PC-3 (cell line): ENCODE measurements at regions not wholly inside any gene's neighbourhood (a gene's known extent, or its start where the extent isn't known, plus 50 kb on each side); places are given as distances from the start of the nearest gene placed in this dataset.

Experiments
- ATAC-seq: fragments of 200-7000 bp; cut with Tn5 transposase; 2 replicates; pipeline ENCODE4 v1.9.1; 2020; ENCODE audit warnings: mild to moderate bottlenecking, moderate library complexity
- BruUV-seq: library from RNA; stranded (reverse); fragments of 400-500 nt; replicated peaks from 2 replicates; lab custom pipeline; 2021; lab: Mats Ljungman, UMichigan
- CTCF ChIA-PET: fragments of 300-600 bp; sonication (Branson Sonifier 250); formaldehyde crosslinking; loops from one replicate; lab custom pipeline; 2022; ENCODE audit warnings: antibody characterized with exemption; lab: Charles Lee
- POLR2A ChIA-PET: fragments of 300-600 bp; sonication (Branson Sonifier 250); formaldehyde crosslinking; loops from one replicate; lab custom pipeline; 2022; ENCODE audit warnings: antibody characterized with exemption; ENCODE audit not compliant: unreplicated experiment; lab: Charles Lee
- DNase-seq: peaks from one replicate; pipeline ENCODE4 v3.0.0-alpha.2; 2015
- H2AFZ ChIP-seq: fragments of 300-600 bp; sonication (generic); 2 replicates; pipeline ENCODE4 v1.6.0; 2016; ENCODE audit warnings: antibody characterized with exemption, low read length
- H3F3A ChIP-seq: fragments of 300-600 bp; sonication (generic); one replicate; pipeline ENCODE4 v1.6.0; 2017; ENCODE audit warnings: antibody characterized with exemption, low read length, control low read depth, mild to moderate bottlenecking; ENCODE audit not compliant: unreplicated experiment
- H3K27ac ChIP-seq: fragments of 300-600 bp; sonication (generic); 2 replicates; pipeline ENCODE4 v1.5.1; 2016; ENCODE audit warnings: mild to moderate bottlenecking, low read length
- H3K27me3 ChIP-seq: fragments of 300-600 bp; sonication (generic); 2 replicates; pipeline ENCODE4 v1.6.1; 2016; ENCODE audit warnings: low read length, mixed read lengths
- H3K36me3 ChIP-seq: fragments of 300-600 bp; sonication (generic); 2 replicates; pipeline ENCODE4 v1.6.1; 2016; ENCODE audit warnings: low read depth, mixed run types, low read length, mixed read lengths
- H3K4me1 ChIP-seq: fragments of 300-600 bp; sonication (generic); 2 replicates; pipeline ENCODE4 v1.5.1; 2016; ENCODE audit warnings: low read length; ENCODE audit not compliant: insufficient read depth
- H3K4me2 ChIP-seq: fragments of 300-600 bp; sonication (generic); 2 replicates; pipeline ENCODE4 v1.6.0; 2016; ENCODE audit warnings: low read length
- H3K4me3 ChIP-seq: fragments of 300-600 bp; sonication (generic); 2 replicates; pipeline ENCODE4 v1.5.1; 2016; ENCODE audit warnings: mild to moderate bottlenecking, low read length, mixed read lengths
- H3K79me2 ChIP-seq: fragments of 300-600 bp; sonication (generic); 2 replicates; pipeline ENCODE4 v1.6.1; 2017; ENCODE audit warnings: low read length, mixed read lengths
- H3K9ac ChIP-seq: fragments of 300-600 bp; sonication (generic); 2 replicates; pipeline ENCODE4 v1.6.0; 2016; ENCODE audit warnings: mild to moderate bottlenecking, low read length
- H3K9me2 ChIP-seq: fragments of 300-600 bp; sonication (generic); replicated peaks from 2 replicates; pipeline ENCODE4 v1.6.1; 2016; ENCODE audit warnings: mixed run types, low read length, mixed read lengths
- H3K9me3 ChIP-seq: fragments of 300-600 bp; sonication (generic); 2 replicates; pipeline ENCODE4 v1.6.1; 2016; ENCODE audit warnings: low read length, mixed read lengths
- H4K20me1 ChIP-seq: fragments of 300-600 bp; sonication (generic); 2 replicates; pipeline ENCODE4 v1.6.1; 2016; ENCODE audit warnings: low read length, mixed read lengths
- CTCF ChIP-seq: fragments of 300-600 bp; sonication (generic); conservative IDR thresholded peaks from 2 replicates; pipeline ENCODE4 v1.5.1; 2017; ENCODE audit warnings: antibody characterized with exemption, low read depth, mild to moderate bottlenecking, low read length
- EZH2 ChIP-seq: fragments of 300-600 bp; sonication (generic); IDR thresholded peaks from one replicate; pipeline ENCODE4 v1.6.1; 2017; ENCODE audit warnings: antibody characterized with exemption, mild to moderate bottlenecking, low read length; ENCODE audit not compliant: unreplicated experiment
- EZH2phosphoT487 ChIP-seq: fragments of 300-600 bp; sonication (generic); IDR thresholded peaks from 2 replicates; pipeline ENCODE4 v1.6.1; 2018; ENCODE audit warnings: mild to moderate bottlenecking, antibody characterized with exemption, low read length, borderline replicate concordance
- intact Hi-C: fragments of 100-400 bp; cut with micrococcal nuclease; formaldehyde crosslinking; loops from 2 replicates; pipeline ENCODE4 v1.9.0; 2023

GRCh38 chr7:49112647-49113046 is 188.3 kb downstream of the CDC14C start:
- ATAC-seq (no peak), DNase-seq (no peak)
- Histone ChIP-seq H3K9ac (no peak overlapping the region), H4K20me1 (no peaks in the 10 kb centered on the region), H3K27ac (no peak overlapping the region), H3F3A (no peaks in the 10 kb centered on the region), H3K9me2 (no peaks in the 10 kb centered on the region), H3K36me3 (no peaks in the 10 kb centered on the region), H3K4me1 (no peaks in the 10 kb centered on the region), H2AFZ (no peak overlapping the region), H3K9me3 (no peaks in the 10 kb centered on the region), H3K4me3 (no peak overlapping the region), H3K27me3 (peaks cover 4% of the 10 kb centered on the region; the same call in 1 of the 2 replicates), H3K79me2 (no peaks in the 10 kb centered on the region), H3K4me2 (no peak overlapping the region)
- BruUV-seq = no TSS peak
- TF ChIP-seq EZH2phosphoT487 = no peak
- TF ChIP-seq EZH2 = no peak
- no peak for TF ChIP-seq CTCF
- POLR2A ChIA-PET = no interaction called here
- intact Hi-C loops = no loop called here
- CTCF ChIA-PET = no interaction called here

GRCh38 chr7:49119706-49120105 is 195.4 kb downstream of the CDC14C start:
- ChIA-PET POLR2A (no interaction called here), CTCF (no interaction called here)
- Histone ChIP-seq H3K4me2 (no peak overlapping the region), H3K9me3 (no peaks in the 10 kb centered on the region), H3K36me3 (no peaks in the 10 kb centered on the region), H4K20me1 (no peaks in the 10 kb centered on the region), H3K27ac (no peak overlapping the region), H3K4me1 (no peaks in the 10 kb centered on the region), H3K79me2 (no peaks in the 10 kb centered on the region), H3K4me3 (no peak overlapping the region), H3K9ac (no peak overlapping the region), H3K9me2 (no peaks in the 10 kb centered on the region), H2AFZ (no peak overlapping the region), H3F3A (no peaks in the 10 kb centered on the region), H3K27me3 (no peaks in the 10 kb centered on the region)
- intact Hi-C loops = no loop called here
- BruUV-seq = no TSS peak
- DNase-seq = no peak
- TF ChIP-seq EZH2phosphoT487 (no peak), EZH2 (no peak), CTCF (no peak)
- no peak for ATAC-seq

GRCh38 chr7:49125246-49125645 is 200.9 kb downstream of the CDC14C start:
- no peak for DNase-seq

More at GRCh38 chr7:49125246-49125645, 200.9 kb downstream of the CDC14C start:
- Histone ChIP-seq H3K4me1 (no peaks in the 10 kb centered on the region), H3F3A (no peaks in the 10 kb centered on the region), H3K9me2 (no peaks in the 10 kb centered on the region), H3K9me3 (no peaks in the 10 kb centered on the region), H3K27me3 (no peaks in the 10 kb centered on the region), H3K4me3 (no peak overlapping the region), H3K4me2 (no peak overlapping the region), H3K9ac (no peak overlapping the region), H3K79me2 (no peaks in the 10 kb centered on the region), H4K20me1 (no peaks in the 10 kb centered on the region), H3K36me3 (no peaks in the 10 kb centered on the region), H2AFZ (no peak overlapping the region), H3K27ac (peak overlapping the region; percentile 18)
- no TSS peak for BruUV-seq
- intact Hi-C loops = no loop called here
- ATAC-seq = no peak; the same call in 1 of the 2 replicates
- CTCF ChIA-PET = no interaction called here
- POLR2A ChIA-PET = no interaction called here
- TF ChIP-seq EZH2 (no peak), EZH2phosphoT487 (no peak), CTCF (no peak)
